ENCODE measurements at regions not wholly inside any gene's neighbourhood (a gene's known extent, or its start where the extent isn't known, plus 50 kb on each side); places are given as distances from the start of the nearest gene placed in this dataset.
A peak's percentile ranks its signal among the peaks of the same experiment; 100 is the strongest.

- in situ Hi-C loops (cut with HindIII; ENCODE audit: low sequenced_read_pairs): no loop called here
- H3K4me3 ChIP-seq (ENCODE audit: low read depth, low read length): no peak overlapping the region
- no peak for TF ChIP-seq CTCF (IDR thresholded peaks at IDR 0.05; ENCODE audit: low read depth, low read length)
- DNase-seq (ENCODE audit: low read depth, low spot score): peak; percentile 90
These were observed 120.4 kb upstream of the LRIG3 start for GRCh38 chr12:59040656-59041055.

GRCh38 chr12:59040043-59040442, 119.7 kb upstream of the LRIG3 start:
- in situ Hi-C loops (cut with HindIII; ENCODE audit: low sequenced_read_pairs): no loop called here
- DNase-seq (ENCODE audit: low read depth, low spot score): no peak
- TF ChIP-seq CTCF (IDR thresholded peaks at IDR 0.05; ENCODE audit: low read depth, low read length): no peak
- H3K4me3 ChIP-seq (ENCODE audit: low read depth, low read length): no peak overlapping the region

- in situ Hi-C loops (cut with HindIII; ENCODE audit: low sequenced_read_pairs): no loop called here
These were observed 118.7 kb upstream of the LRIG3 start for GRCh38 chr12:59039005-59039404.

GRCh38 chr12:59036973-59037762, 116.9 kb upstream of the LRIG3 start:
- TF ChIP-seq CTCF (IDR thresholded peaks at IDR 0.05; ENCODE audit: low read depth, low read length): no peak
- in situ Hi-C loops (cut with HindIII; ENCODE audit: low sequenced_read_pairs): no loop called here
- DNase-seq (ENCODE audit: low read depth, low spot score): peak; percentile 85
- no peak overlapping the region for H3K4me3 ChIP-seq (ENCODE audit: low read depth, low read length)

More at GRCh38 chr12:59039005-59039404, 118.7 kb upstream of the LRIG3 start:
- no peak for TF ChIP-seq CTCF (IDR thresholded peaks at IDR 0.05; ENCODE audit: low read depth, low read length)
- no peak for DNase-seq (ENCODE audit: low read depth, low spot score)
- no peak overlapping the region for H3K4me3 ChIP-seq (ENCODE audit: low read depth, low read length)

DNA sequence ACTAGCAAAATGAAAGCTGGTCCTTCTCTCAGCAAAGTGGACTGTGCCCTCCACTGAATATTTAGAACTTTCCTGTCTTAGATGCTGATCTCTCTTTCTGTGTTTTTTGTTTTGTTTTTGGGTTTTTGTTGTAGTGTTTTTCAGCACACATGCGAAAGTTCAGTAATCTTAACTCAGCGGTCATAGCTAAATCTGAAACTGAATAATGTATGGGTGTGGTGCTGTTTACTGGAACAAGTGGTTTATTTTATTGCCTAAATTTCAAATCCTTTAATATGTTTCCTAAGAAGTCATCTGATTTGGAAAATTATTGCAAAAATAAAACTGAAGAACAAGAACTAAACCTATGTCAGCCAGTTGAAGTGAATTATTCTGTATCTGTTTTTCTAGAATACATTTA, 116.0 kb upstream of the LRIG3 start:
- DNase-seq (ENCODE audit: low read depth, low spot score): no peak
- no peak overlapping the region for H3K4me3 ChIP-seq (ENCODE audit: low read depth, low read length)
- in situ Hi-C loops (cut with HindIII; ENCODE audit: low sequenced_read_pairs): no loop called here
- no peak for TF ChIP-seq CTCF (IDR thresholded peaks at IDR 0.05; ENCODE audit: low read depth, low read length)

DNA sequence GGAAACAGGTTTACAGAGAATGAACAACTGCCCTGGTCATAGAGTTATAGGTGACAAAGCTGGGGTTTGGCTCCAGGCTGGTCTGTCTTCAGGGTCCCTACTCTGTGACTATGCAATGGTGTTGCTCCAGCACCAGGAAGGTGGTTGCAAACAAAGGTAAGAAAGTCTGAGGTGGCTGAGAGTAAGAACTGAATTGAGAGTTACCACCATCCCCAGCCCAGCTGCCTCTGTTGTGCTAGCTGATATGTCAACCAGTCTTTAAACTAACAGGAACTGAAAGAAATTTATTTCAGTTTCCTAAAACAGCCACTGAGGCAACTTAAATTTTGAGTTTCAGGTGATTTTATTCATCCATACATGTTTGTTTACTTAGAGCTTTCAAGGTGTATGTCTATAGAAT, 111.0 kb upstream of the LRIG3 start:
- no peak overlapping the region for H3K4me3 ChIP-seq (ENCODE audit: low read depth, low read length)
- TF ChIP-seq CTCF (IDR thresholded peaks at IDR 0.05; ENCODE audit: low read depth, low read length): no peak
- DNase-seq (ENCODE audit: low read depth, low spot score): no peak
- in situ Hi-C loops (cut with HindIII; ENCODE audit: low sequenced_read_pairs): no loop called here
